IgD-negative memory B cell (primary cell): ENCODE measurements at regions not wholly inside any gene's neighbourhood (a gene's known extent, or its start where the extent isn't known, plus 50 kb on each side); places are given as distances from the start of the nearest gene placed in this dataset.
A peak's percentile ranks its signal among the peaks of the same experiment; 100 is the strongest.

Experiments
- H3K27ac Mint-ChIP-seq, 3 donors: one replicate each; pipeline ENCODE4 v1.8.0; 2020 to 2022; ENCODE audit warnings: mild to moderate bottlenecking in 3 of 3, mixed read lengths in 3 of 3, moderate library complexity in 1 of 3
- H3K27me3 Mint-ChIP-seq: one replicate; pipeline ENCODE4 v1.8.0; 2021; ENCODE audit warnings: mixed read lengths
- H3K36me3 Mint-ChIP-seq: one replicate; pipeline ENCODE4 v1.8.0; 2020; ENCODE audit warnings: mild to moderate bottlenecking, mixed read lengths
- H3K4me1 Mint-ChIP-seq, 3 donors: one replicate each; pipeline ENCODE4 v1.8.0; 2020 to 2022; ENCODE audit warnings: mixed read lengths in 3 of 3, mild to moderate bottlenecking in 1 of 3
- H3K4me3 Mint-ChIP-seq, 4 donors: one replicate each; pipeline ENCODE4 v1.8.0; 2020 to 2022; ENCODE audit warnings: mild to moderate bottlenecking in 4 of 4, mixed read lengths in 4 of 4, moderate library complexity in 3 of 4
- H3K9me3 Mint-ChIP-seq, 3 donors: one replicate each; pipeline ENCODE4 v1.8.0; 2020 to 2021; ENCODE audit warnings: mixed read lengths in 3 of 3, mild to moderate bottlenecking in 1 of 3

- H3K27ac Mint-ChIP-seq: peak overlapping the region in 1 of 3 donors; percentile 21
- peaks cover 7 to 22% (median 10%) of the 10 kb centered on the region in 3 donors for H3K4me1 Mint-ChIP-seq
- H3K27me3 Mint-ChIP-seq: peaks cover 5% of the 10 kb centered on the region
- H3K9me3 Mint-ChIP-seq: peaks cover 0 to 7% (median 0%) of the 10 kb centered on the region in 3 donors
- peak overlapping the region in 1 of 4 donors; percentile 25 for H3K4me3 Mint-ChIP-seq
- peaks cover 2% of the 10 kb centered on the region for H3K36me3 Mint-ChIP-seq
Observed at GRCh38 chr4:3360777-3361176, 68.0 kb downstream of the RGS12 start.

DNA sequence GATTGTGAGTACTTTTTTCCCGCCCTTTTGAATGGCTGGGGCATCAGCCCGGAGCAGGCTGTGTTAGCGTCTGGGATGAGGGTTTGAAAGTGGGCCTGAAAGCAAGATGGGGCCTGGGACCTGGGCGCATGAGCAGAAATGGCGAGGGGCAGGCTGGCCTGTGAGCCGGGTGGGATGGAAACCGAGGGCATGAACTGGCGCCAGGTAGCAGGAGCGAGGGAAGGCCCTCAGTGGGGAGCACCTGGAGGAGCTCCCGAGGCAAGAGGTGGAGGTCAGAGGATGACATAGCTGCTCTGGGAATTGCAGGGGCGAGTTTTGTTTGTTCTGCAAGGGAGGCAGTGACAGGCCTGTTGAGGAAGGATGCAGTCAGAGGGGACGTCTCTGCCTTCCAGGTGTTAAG, 68.6 kb downstream of the RGS12 start:
- H3K27me3 Mint-ChIP-seq: peaks cover 6% of the 10 kb centered on the region
- peak overlapping the region in 1 of 3 donors; percentile 59 for H3K27ac Mint-ChIP-seq
- peaks cover 2% of the 10 kb centered on the region for H3K36me3 Mint-ChIP-seq
- H3K4me1 Mint-ChIP-seq: peaks cover 7 to 22% (median 10%) of the 10 kb centered on the region in 3 donors
- peaks cover 0 to 7% (median 0%) of the 10 kb centered on the region in 3 donors for H3K9me3 Mint-ChIP-seq
- no peak overlapping the region for H3K4me3 Mint-ChIP-seq

GRCh38 chr4:3361896-3362295, 69.1 kb downstream of the RGS12 start:
- H3K9me3 Mint-ChIP-seq: peaks cover 0 to 7% (median 0%) of the 10 kb centered on the region in 3 donors

DNA sequence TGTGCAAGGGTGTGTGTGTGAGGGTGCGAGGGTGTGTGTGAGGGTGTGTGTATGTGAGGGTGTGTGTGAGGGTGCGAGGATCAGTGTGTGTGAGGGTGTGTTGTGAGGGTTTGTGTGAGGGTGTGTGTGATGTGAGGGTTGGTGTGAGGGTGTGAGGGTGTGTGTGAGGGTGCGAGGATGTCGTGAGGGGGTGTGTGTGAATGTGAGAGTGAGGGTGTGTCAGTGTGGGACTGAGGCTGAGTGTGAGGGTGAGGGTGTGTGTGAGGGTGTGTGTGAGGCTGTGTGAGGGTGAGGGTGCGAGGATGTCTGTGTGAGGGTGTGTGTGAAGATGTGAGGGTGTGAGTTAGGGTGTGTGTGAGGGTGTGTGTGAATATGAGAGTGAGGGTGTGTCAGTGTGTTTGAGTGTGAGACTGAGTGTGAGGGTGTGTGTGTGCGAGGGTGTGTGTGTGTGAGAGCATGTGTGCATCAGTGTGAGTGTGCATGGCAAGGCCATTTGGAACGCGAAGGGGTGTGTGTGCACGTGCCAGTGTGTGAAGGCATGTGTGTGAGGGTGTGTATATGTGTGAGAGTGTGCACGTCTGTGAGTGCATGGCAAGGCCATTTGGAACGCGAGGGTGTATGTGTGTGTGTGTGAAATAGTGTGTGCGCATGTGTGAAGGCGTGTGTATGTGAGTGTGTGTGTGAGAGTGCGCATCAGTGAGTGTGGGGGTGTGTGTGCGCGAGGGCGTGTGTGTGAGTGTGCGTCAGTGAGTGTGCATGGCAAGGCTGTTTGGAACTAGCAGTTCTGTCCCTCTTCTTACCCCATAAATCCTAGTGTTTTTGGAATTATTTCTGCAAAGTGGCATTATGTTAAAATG, 69.8 kb downstream of the RGS12 start:
- Mint-ChIP-seq H3K4me1 (peaks cover 4 to 19% (median 5%) of the 10 kb centered on the region in 3 donors), H3K4me3 (no peak overlapping the region), H3K9me3 (peaks cover 0 to under 1% (median 0%) of the 10 kb centered on the region in 3 donors), H3K27me3 (peaks cover 6% of the 10 kb centered on the region), H3K36me3 (peaks cover 2% of the 10 kb centered on the region), H3K27ac (no peak overlapping the region)

More at GRCh38 chr4:3361896-3362295, 69.1 kb downstream of the RGS12 start:
- peaks cover 6% of the 10 kb centered on the region for H3K27me3 Mint-ChIP-seq
- H3K27ac Mint-ChIP-seq: no peak overlapping the region
- peaks cover 2% of the 10 kb centered on the region for H3K36me3 Mint-ChIP-seq
- H3K4me3 Mint-ChIP-seq: no peak overlapping the region
- peaks cover 6 to 22% (median 9%) of the 10 kb centered on the region in 3 donors for H3K4me1 Mint-ChIP-seq

DNA sequence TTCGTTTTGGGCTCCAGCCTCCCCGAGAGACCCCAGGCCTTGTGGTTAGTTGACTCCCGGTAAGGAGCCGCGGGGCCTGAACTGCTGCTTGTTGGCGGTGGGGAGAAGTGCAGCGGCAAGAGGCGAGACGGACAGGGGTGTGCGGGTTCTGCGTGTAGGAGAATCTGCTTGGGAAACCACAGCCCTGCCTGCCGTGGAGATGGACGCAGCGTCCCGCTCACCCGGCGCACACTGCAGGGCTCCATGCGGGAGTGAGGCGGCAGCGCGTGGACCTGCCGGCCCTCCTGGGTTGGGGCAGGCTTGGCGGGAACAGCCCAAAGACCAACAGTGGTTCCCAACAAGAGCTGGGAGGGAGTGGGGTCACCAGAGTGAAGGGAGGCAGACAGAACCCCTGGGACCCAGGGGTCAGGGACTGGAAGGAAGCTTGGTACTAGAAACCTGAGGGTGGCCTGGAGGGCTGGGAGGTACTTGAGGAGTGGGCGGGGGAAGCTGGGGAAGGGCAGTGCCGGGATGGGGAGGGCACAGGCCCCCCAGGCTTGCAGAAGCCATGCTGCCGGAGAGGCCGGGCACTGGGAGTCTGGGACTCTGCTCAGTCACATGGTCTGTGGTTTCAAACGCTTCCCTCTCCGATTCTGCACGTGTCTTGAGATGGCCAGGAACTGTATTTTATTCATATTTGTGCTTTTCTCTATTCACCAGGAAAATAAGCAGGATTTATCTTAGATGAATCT, 70.8 kb downstream of the RGS12 start:
- Mint-ChIP-seq H3K9me3 (no peaks in the 10 kb centered on the region), H3K4me3 (peak overlapping the region in 1 of 4 donors; percentile 39), H3K27ac (no peak overlapping the region), H3K4me1 (peaks cover under 1 to 10% (median 3%) of the 10 kb centered on the region in 3 donors), H3K27me3 (peaks cover 9% of the 10 kb centered on the region), H3K36me3 (peaks cover 2% of the 10 kb centered on the region)

GRCh38 chr4:3364199-3364598, 71.4 kb downstream of the RGS12 start:
- Mint-ChIP-seq H3K9me3 (no peaks in the 10 kb centered on the region), H3K27me3 (peaks cover 9% of the 10 kb centered on the region), H3K36me3 (peaks cover 2% of the 10 kb centered on the region), H3K27ac (no peak overlapping the region), H3K4me3 (no peak overlapping the region), H3K4me1 (peaks cover 0 to 9% (median 2%) of the 10 kb centered on the region in 3 donors)

DNA sequence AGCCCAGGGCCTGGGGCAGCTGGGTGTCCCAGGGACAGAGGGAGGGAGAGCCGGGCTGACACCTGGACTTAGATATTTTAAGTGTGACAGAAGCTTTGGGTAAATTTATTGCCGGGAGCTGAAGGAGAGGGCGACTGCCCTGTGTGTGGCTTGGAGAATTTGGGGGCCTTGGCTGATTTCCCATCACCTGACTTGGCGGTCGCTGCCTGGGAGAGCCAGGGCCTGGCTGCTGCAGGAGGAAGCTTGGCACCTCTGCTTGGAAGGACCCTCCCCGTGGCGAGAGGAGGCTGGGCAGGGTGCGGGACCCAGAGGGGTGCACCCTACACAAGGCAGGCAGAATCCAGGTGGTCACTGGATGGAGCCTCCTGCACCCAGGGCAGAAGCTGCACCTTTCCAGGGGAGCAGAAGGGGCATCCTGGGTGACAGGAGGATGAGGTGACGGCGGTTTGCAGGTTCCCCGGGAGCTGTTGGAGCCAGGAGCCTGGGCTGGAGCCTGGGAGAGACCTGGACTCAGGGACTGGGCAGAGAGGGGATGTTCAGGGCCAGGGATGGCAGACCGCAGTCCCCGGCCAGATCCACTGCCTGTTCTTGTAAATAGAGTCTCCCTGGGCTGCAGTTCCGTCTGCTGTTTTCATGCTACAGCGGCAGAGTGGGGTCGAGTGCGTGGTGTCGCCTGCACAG, 72.0 kb downstream of the RGS12 start:
- Mint-ChIP-seq H3K4me1 (peaks cover 3 to 14% (median 5%) of the 10 kb centered on the region in 3 donors), H3K36me3 (peaks cover 2% of the 10 kb centered on the region), H3K9me3 (no peaks in the 10 kb centered on the region), H3K27ac (no peak overlapping the region), H3K4me3 (no peak overlapping the region), H3K27me3 (peaks cover 12% of the 10 kb centered on the region)

- Mint-ChIP-seq H3K4me1 (peaks cover 6 to 14% (median 8%) of the 10 kb centered on the region in 3 donors), H3K27ac (no peak overlapping the region), H3K36me3 (peaks cover 2% of the 10 kb centered on the region), H3K9me3 (no peaks in the 10 kb centered on the region), H3K4me3 (no peak overlapping the region), H3K27me3 (peaks cover 16% of the 10 kb centered on the region)
Observed at GRCh38 chr4:3365326-3365725, 72.5 kb downstream of the RGS12 start.

DNA sequence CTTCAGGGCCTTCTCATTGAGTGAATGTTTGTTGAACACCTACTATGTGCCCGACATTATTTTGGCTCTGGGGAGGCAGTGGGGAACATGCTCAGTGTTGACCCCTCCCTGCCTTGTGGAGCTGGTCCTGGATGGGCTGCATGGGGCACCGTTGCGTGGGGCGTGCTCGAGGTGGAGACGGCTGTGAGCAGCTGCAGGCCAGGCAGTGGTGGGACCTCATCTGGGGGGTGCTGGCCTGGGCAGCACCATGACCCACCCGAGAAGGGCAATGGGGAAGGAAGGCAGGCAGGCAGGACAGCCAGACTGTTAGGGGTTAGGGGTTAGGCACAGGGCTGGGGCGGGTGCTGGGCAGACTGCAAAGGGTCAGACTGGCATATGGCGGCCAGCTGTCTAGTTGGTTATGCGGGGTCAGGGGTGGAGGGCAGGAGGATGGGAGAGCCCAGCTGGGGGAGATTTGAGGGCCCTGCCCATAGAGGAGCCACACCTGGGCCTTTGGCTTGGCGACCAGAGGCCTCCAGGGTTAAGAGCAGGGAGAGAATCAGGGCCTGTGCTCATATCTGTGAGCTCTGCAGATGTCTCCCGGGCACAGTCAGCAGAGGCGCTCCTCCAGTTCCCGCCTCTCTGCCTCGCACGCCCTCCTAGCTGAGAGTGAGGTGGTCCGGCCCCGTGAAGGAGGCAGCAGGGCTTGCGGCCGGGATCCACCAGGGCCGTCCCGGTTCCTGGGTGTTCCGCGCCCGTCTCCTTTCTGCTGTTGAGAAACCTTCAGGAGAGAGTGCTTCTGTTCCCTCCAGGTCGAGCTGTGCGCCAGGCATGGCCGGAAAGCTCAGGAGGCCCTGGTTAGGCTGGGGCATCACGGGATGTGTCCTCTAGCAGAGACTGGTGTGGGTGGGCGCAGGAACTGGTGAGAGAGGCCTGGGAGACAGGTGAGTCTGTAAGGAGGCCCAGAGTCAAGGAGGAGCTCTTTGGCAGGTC, 73.3 kb downstream of the RGS12 start:
- Mint-ChIP-seq H3K4me1 (peaks cover 6 to 16% (median 8%) of the 10 kb centered on the region in 3 donors), H3K27ac (no peak overlapping the region), H3K27me3 (peaks cover 20% of the 10 kb centered on the region), H3K4me3 (peak overlapping the region in 1 of 4 donors; percentile 43), H3K36me3 (peaks cover 2% of the 10 kb centered on the region), H3K9me3 (no peaks in the 10 kb centered on the region)

- Mint-ChIP-seq H3K4me1 (peaks cover 6 to 20% (median 9%) of the 10 kb centered on the region in 3 donors), H3K4me3 (no peak overlapping the region), H3K27me3 (peaks cover 21% of the 10 kb centered on the region), H3K9me3 (no peaks in the 10 kb centered on the region), H3K36me3 (peaks cover under 1% of the 10 kb centered on the region), H3K27ac (no peak overlapping the region)
Observed at GRCh38 chr4:3366893-3367775, 74.3 kb downstream of the RGS12 start.

GRCh38 chr4:3367866-3368265, 73.9 kb upstream of the HGFAC start:
- Mint-ChIP-seq H3K36me3 (no peaks in the 10 kb centered on the region), H3K4me3 (no peak overlapping the region), H3K27ac (peak overlapping the region in 1 of 3 donors; percentile 38), H3K27me3 (peaks cover 25% of the 10 kb centered on the region), H3K4me1 (peaks cover 12 to 26% (median 15%) of the 10 kb centered on the region in 3 donors), H3K9me3 (no peaks in the 10 kb centered on the region)

DNA sequence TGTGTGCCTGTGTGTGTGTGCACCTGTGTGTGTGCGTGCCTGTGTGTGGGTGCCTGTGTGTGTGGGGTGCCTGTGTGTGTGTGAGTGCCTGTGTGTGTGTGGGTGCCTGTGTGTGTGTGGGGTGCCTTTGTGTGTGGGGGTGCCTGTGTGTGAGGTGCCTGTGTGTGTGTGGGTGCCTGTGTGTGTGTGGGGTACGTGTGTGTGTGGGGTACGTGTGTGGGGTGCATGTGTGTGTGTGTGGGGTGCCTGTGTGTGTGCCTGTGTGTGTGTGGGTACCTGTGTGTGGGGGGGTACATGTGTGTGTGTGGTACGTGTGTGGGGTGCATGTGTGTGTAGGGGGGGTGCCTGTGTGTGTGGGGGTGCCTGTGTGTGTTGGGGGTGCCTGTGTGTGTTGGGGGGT, 73.4 kb upstream of the HGFAC start:
- peak overlapping the region in 1 of 3 donors; percentile 38 for H3K27ac Mint-ChIP-seq
- peaks cover 14 to 29% (median 16%) of the 10 kb centered on the region in 3 donors for H3K4me1 Mint-ChIP-seq
- H3K9me3 Mint-ChIP-seq: no peaks in the 10 kb centered on the region
- H3K36me3 Mint-ChIP-seq: no peaks in the 10 kb centered on the region
- H3K27me3 Mint-ChIP-seq: peaks cover 24% of the 10 kb centered on the region
- H3K4me3 Mint-ChIP-seq: no peak overlapping the region
